ENCODE measurements at regions not wholly inside any gene's neighbourhood (a gene's known extent, or its start where the extent isn't known, plus 50 kb on each side); places are given as distances from the start of the nearest gene placed in this dataset.

GRCh38 chr18:34001376-34001775 is 223.3 kb downstream of the NOL4 start:
- Histone ChIP-seq H3K36me3 (ENCODE audit: control insufficient read depth in 5 of 5, insufficient read depth in 5 of 5, low read length in 5 of 5) (no peaks in the 10 kb centered on the region), H3K9me3 (ENCODE audit: control insufficient read depth in 5 of 5, low read length in 5 of 5) (peaks cover 0 to 5% (median 0%) of the 10 kb centered on the region in 5 donors), H3K4me1 (ENCODE audit: control insufficient read depth in 5 of 5, insufficient read depth in 5 of 5, low read length in 5 of 5) (no peaks in the 10 kb centered on the region), H3K27me3 (ENCODE audit: control insufficient read depth in 5 of 5, insufficient read depth in 4 of 5, low read length in 5 of 5) (no peaks in the 10 kb centered on the region), H3K4me3 (ENCODE audit: low read depth in 1 of 5, low read length in 5 of 5) (no peak overlapping the region), H3K9ac (ENCODE audit: low read length in 5 of 5) (no peak overlapping the region), H3K27ac (ENCODE audit: low read depth, low read length) (no peak overlapping the region)

- Histone ChIP-seq H3K4me3 (ENCODE audit: low read depth in 1 of 5, low read length in 5 of 5) (no peak overlapping the region), H3K9ac (ENCODE audit: low read length in 5 of 5) (no peak overlapping the region), H3K27ac (ENCODE audit: low read depth, low read length) (no peak overlapping the region), H3K36me3 (ENCODE audit: control insufficient read depth in 5 of 5, insufficient read depth in 5 of 5, low read length in 5 of 5) (no peaks in the 10 kb centered on the region), H3K4me1 (ENCODE audit: control insufficient read depth in 5 of 5, insufficient read depth in 5 of 5, low read length in 5 of 5) (no peaks in the 10 kb centered on the region), H3K9me3 (ENCODE audit: control insufficient read depth in 5 of 5, low read length in 5 of 5) (no peaks in the 10 kb centered on the region), H3K27me3 (ENCODE audit: control insufficient read depth in 5 of 5, insufficient read depth in 4 of 5, low read length in 5 of 5) (no peaks in the 10 kb centered on the region)
Observed at GRCh38 chr18:33987206-33987605, 237.5 kb downstream of the NOL4 start.

- H3K27ac ChIP-seq (ENCODE audit: low read depth, low read length): no peak overlapping the region
- H3K36me3 ChIP-seq (ENCODE audit: control insufficient read depth in 5 of 5, insufficient read depth in 5 of 5, low read length in 5 of 5): no peaks in the 10 kb centered on the region
- H3K27me3 ChIP-seq (ENCODE audit: control insufficient read depth in 5 of 5, insufficient read depth in 4 of 5, low read length in 5 of 5): no peaks in the 10 kb centered on the region
- no peaks in the 10 kb centered on the region for H3K9me3 ChIP-seq (ENCODE audit: control insufficient read depth in 5 of 5, low read length in 5 of 5)
- H3K4me3 ChIP-seq (ENCODE audit: low read depth in 1 of 5, low read length in 5 of 5): no peak overlapping the region
- no peak overlapping the region for H3K9ac ChIP-seq (ENCODE audit: low read length in 5 of 5)
- no peaks in the 10 kb centered on the region for H3K4me1 ChIP-seq (ENCODE audit: control insufficient read depth in 5 of 5, insufficient read depth in 5 of 5, low read length in 5 of 5)
Observed at GRCh38 chr18:33983126-33983525, 241.6 kb downstream of the NOL4 start.

- Histone ChIP-seq H3K9me3 (ENCODE audit: control insufficient read depth in 5 of 5, low read length in 5 of 5) (no peaks in the 10 kb centered on the region), H3K4me1 (ENCODE audit: control insufficient read depth in 5 of 5, insufficient read depth in 5 of 5, low read length in 5 of 5) (no peaks in the 10 kb centered on the region), H3K4me3 (ENCODE audit: low read depth in 1 of 5, low read length in 5 of 5) (no peak overlapping the region), H3K27ac (ENCODE audit: low read depth, low read length) (no peak overlapping the region), H3K9ac (ENCODE audit: low read length in 5 of 5) (no peak overlapping the region), H3K27me3 (ENCODE audit: control insufficient read depth in 5 of 5, insufficient read depth in 4 of 5, low read length in 5 of 5) (no peaks in the 10 kb centered on the region), H3K36me3 (ENCODE audit: control insufficient read depth in 5 of 5, insufficient read depth in 5 of 5, low read length in 5 of 5) (no peaks in the 10 kb centered on the region)
Observed at GRCh38 chr18:33960417-33960816, 264.3 kb downstream of the NOL4 start.

- Histone ChIP-seq H3K4me3 (ENCODE audit: low read depth in 1 of 5, low read length in 5 of 5) (no peak overlapping the region), H3K4me1 (ENCODE audit: control insufficient read depth in 5 of 5, insufficient read depth in 5 of 5, low read length in 5 of 5) (no peaks in the 10 kb centered on the region), H3K27ac (ENCODE audit: low read depth, low read length) (no peak overlapping the region), H3K36me3 (ENCODE audit: control insufficient read depth in 5 of 5, insufficient read depth in 5 of 5, low read length in 5 of 5) (no peaks in the 10 kb centered on the region), H3K9me3 (ENCODE audit: control insufficient read depth in 5 of 5, low read length in 5 of 5) (no peaks in the 10 kb centered on the region), H3K27me3 (ENCODE audit: control insufficient read depth in 5 of 5, insufficient read depth in 4 of 5, low read length in 5 of 5) (no peaks in the 10 kb centered on the region), H3K9ac (ENCODE audit: low read length in 5 of 5) (no peak overlapping the region)
Observed at GRCh38 chr18:33959609-33960008, 265.1 kb downstream of the NOL4 start.

GRCh38 chr18:33957707-33958106 is 267.0 kb downstream of the NOL4 start:
- no peaks in the 10 kb centered on the region for H3K4me1 ChIP-seq (ENCODE audit: control insufficient read depth in 5 of 5, insufficient read depth in 5 of 5, low read length in 5 of 5)
- no peaks in the 10 kb centered on the region for H3K27me3 ChIP-seq (ENCODE audit: control insufficient read depth in 5 of 5, insufficient read depth in 4 of 5, low read length in 5 of 5)
- no peak overlapping the region for H3K9ac ChIP-seq (ENCODE audit: low read length in 5 of 5)
- H3K4me3 ChIP-seq (ENCODE audit: low read depth in 1 of 5, low read length in 5 of 5): no peak overlapping the region
- H3K27ac ChIP-seq (ENCODE audit: low read depth, low read length): no peak overlapping the region
- no peaks in the 10 kb centered on the region for H3K9me3 ChIP-seq (ENCODE audit: control insufficient read depth in 5 of 5, low read length in 5 of 5)
- no peaks in the 10 kb centered on the region for H3K36me3 ChIP-seq (ENCODE audit: control insufficient read depth in 5 of 5, insufficient read depth in 5 of 5, low read length in 5 of 5)

GRCh38 chr18:33951031-33951430 is 273.7 kb downstream of the NOL4 start:
- no peaks in the 10 kb centered on the region for H3K36me3 ChIP-seq (ENCODE audit: control insufficient read depth in 5 of 5, insufficient read depth in 5 of 5, low read length in 5 of 5)
- H3K27ac ChIP-seq (ENCODE audit: low read depth, low read length): no peak overlapping the region
- H3K9ac ChIP-seq (ENCODE audit: low read length in 5 of 5): no peak overlapping the region
- no peaks in the 10 kb centered on the region for H3K9me3 ChIP-seq (ENCODE audit: control insufficient read depth in 5 of 5, low read length in 5 of 5)
- no peak overlapping the region for H3K4me3 ChIP-seq (ENCODE audit: low read depth in 1 of 5, low read length in 5 of 5)
- no peaks in the 10 kb centered on the region for H3K4me1 ChIP-seq (ENCODE audit: control insufficient read depth in 5 of 5, insufficient read depth in 5 of 5, low read length in 5 of 5)
- no peaks in the 10 kb centered on the region for H3K27me3 ChIP-seq (ENCODE audit: control insufficient read depth in 5 of 5, insufficient read depth in 4 of 5, low read length in 5 of 5)

- H3K36me3 ChIP-seq (ENCODE audit: control insufficient read depth in 5 of 5, insufficient read depth in 5 of 5, low read length in 5 of 5): no peaks in the 10 kb centered on the region
- no peaks in the 10 kb centered on the region for H3K27me3 ChIP-seq (ENCODE audit: control insufficient read depth in 5 of 5, insufficient read depth in 4 of 5, low read length in 5 of 5)
- H3K4me3 ChIP-seq (ENCODE audit: low read depth in 1 of 5, low read length in 5 of 5): no peak overlapping the region
- H3K9me3 ChIP-seq (ENCODE audit: control insufficient read depth in 5 of 5, low read length in 5 of 5): no peaks in the 10 kb centered on the region
- H3K4me1 ChIP-seq (ENCODE audit: control insufficient read depth in 5 of 5, insufficient read depth in 5 of 5, low read length in 5 of 5): no peaks in the 10 kb centered on the region
- H3K9ac ChIP-seq (ENCODE audit: low read length in 5 of 5): no peak overlapping the region
- H3K27ac ChIP-seq (ENCODE audit: low read depth, low read length): no peak overlapping the region
Observed at GRCh38 chr18:33946336-33946735, 278.4 kb downstream of the NOL4 start.

GRCh38 chr18:33944493-33944892 is 280.2 kb downstream of the NOL4 start:
- no peaks in the 10 kb centered on the region for H3K27me3 ChIP-seq (ENCODE audit: control insufficient read depth in 5 of 5, insufficient read depth in 4 of 5, low read length in 5 of 5)
- no peak overlapping the region for H3K4me3 ChIP-seq (ENCODE audit: low read depth in 1 of 5, low read length in 5 of 5)
- no peak overlapping the region for H3K9ac ChIP-seq (ENCODE audit: low read length in 5 of 5)
- no peaks in the 10 kb centered on the region for H3K36me3 ChIP-seq (ENCODE audit: control insufficient read depth in 5 of 5, insufficient read depth in 5 of 5, low read length in 5 of 5)
- no peak overlapping the region for H3K27ac ChIP-seq (ENCODE audit: low read depth, low read length)
- H3K9me3 ChIP-seq (ENCODE audit: control insufficient read depth in 5 of 5, low read length in 5 of 5): no peaks in the 10 kb centered on the region
- H3K4me1 ChIP-seq (ENCODE audit: control insufficient read depth in 5 of 5, insufficient read depth in 5 of 5, low read length in 5 of 5): no peaks in the 10 kb centered on the region

- no peaks in the 10 kb centered on the region for H3K9me3 ChIP-seq (ENCODE audit: control insufficient read depth in 5 of 5, low read length in 5 of 5)
- no peak overlapping the region for H3K4me3 ChIP-seq (ENCODE audit: low read depth in 1 of 5, low read length in 5 of 5)
- no peak overlapping the region for H3K9ac ChIP-seq (ENCODE audit: low read length in 5 of 5)
- H3K4me1 ChIP-seq (ENCODE audit: control insufficient read depth in 5 of 5, insufficient read depth in 5 of 5, low read length in 5 of 5): no peaks in the 10 kb centered on the region
- no peaks in the 10 kb centered on the region for H3K27me3 ChIP-seq (ENCODE audit: control insufficient read depth in 5 of 5, insufficient read depth in 4 of 5, low read length in 5 of 5)
- no peaks in the 10 kb centered on the region for H3K36me3 ChIP-seq (ENCODE audit: control insufficient read depth in 5 of 5, insufficient read depth in 5 of 5, low read length in 5 of 5)
- no peak overlapping the region for H3K27ac ChIP-seq (ENCODE audit: low read depth, low read length)
Observed at GRCh38 chr18:33937270-33937816, 287.4 kb downstream of the NOL4 start.

- Histone ChIP-seq H3K27ac (ENCODE audit: low read depth, low read length) (no peak overlapping the region), H3K4me3 (ENCODE audit: low read depth in 1 of 5, low read length in 5 of 5) (no peak overlapping the region), H3K4me1 (ENCODE audit: control insufficient read depth in 5 of 5, insufficient read depth in 5 of 5, low read length in 5 of 5) (no peaks in the 10 kb centered on the region), H3K27me3 (ENCODE audit: control insufficient read depth in 5 of 5, insufficient read depth in 4 of 5, low read length in 5 of 5) (no peaks in the 10 kb centered on the region), H3K9ac (ENCODE audit: low read length in 5 of 5) (no peak overlapping the region), H3K36me3 (ENCODE audit: control insufficient read depth in 5 of 5, insufficient read depth in 5 of 5, low read length in 5 of 5) (no peaks in the 10 kb centered on the region), H3K9me3 (ENCODE audit: control insufficient read depth in 5 of 5, low read length in 5 of 5) (no peaks in the 10 kb centered on the region)
Observed at GRCh38 chr18:33934258-33934657, 290.5 kb downstream of the NOL4 start.
